CD4-positive, CD25-positive, alpha-beta regulatory T cell (primary cell): ENCODE measurements at regions not wholly inside any gene's neighbourhood (a gene's known extent, or its start where the extent isn't known, plus 50 kb on each side); places are given as distances from the start of the nearest gene placed in this dataset.

Experiments
- ATAC-seq, 2 donors: fragments of 150-1000 bp; cut with Tn5 transposase; one replicate each; pipeline ENCODE4 v1.10.0; 2021; ENCODE audit warnings: low read depth in 2 of 2, moderate number of reproducible peaks in 2 of 2, moderate library complexity in 1 of 2
- DNase-seq, 3 donors: peaks; one replicate each; pipeline versions ENCODE4 v3.0.0 to v3.0.0-alpha.2; 2012 to 2022; ENCODE audit warnings: mixed read lengths in 1 of 3
- H3K27ac ChIP-seq: one replicate; pipeline ENCODE4 v1.7.0; 2013; ENCODE audit warnings: mild to moderate bottlenecking, low read length; ENCODE audit not compliant: insufficient read depth, poor library complexity, severe bottlenecking
- H3K27me3 ChIP-seq: one replicate; pipeline ENCODE4 v1.7.0; 2013; ENCODE audit warnings: low read length; ENCODE audit not compliant: control insufficient read depth, insufficient read depth
- H3K36me3 ChIP-seq: one replicate; pipeline ENCODE4 v1.7.0; 2013; ENCODE audit warnings: mild to moderate bottlenecking, low read length, moderate library complexity; ENCODE audit not compliant: control insufficient read depth, insufficient read depth
- H3K4me1 ChIP-seq: 2 replicates; pipeline ENCODE4 v1.7.0; 2013; ENCODE audit warnings: mild to moderate bottlenecking, low read length; ENCODE audit not compliant: insufficient read depth, control insufficient read depth, poor library complexity, severe bottlenecking
- H3K4me3 ChIP-seq: one replicate; pipeline ENCODE4 v1.7.0; 2013; ENCODE audit warnings: low read depth, mild to moderate bottlenecking, low read length, moderate library complexity
- H3K9me3 ChIP-seq, 2 experiments: 1 replicate in 1 of 2; 2 replicates in 1 of 2; pipeline ENCODE4 v1.7.0; 2013; ENCODE audit warnings: low read length in 2 of 2, mild to moderate bottlenecking in 1 of 2, moderate library complexity in 1 of 2; ENCODE audit not compliant: control insufficient read depth in 2 of 2
- H3K27ac Mint-ChIP-seq, 3 donors: one replicate each; pipeline ENCODE4 v1.8.0; 2020 to 2022; ENCODE audit warnings: mild to moderate bottlenecking in 3 of 3, mixed read lengths in 3 of 3, moderate library complexity in 2 of 3
- H3K27me3 Mint-ChIP-seq: one replicate; pipeline ENCODE4 v1.8.0; 2022; ENCODE audit warnings: mild to moderate bottlenecking, mixed read lengths
- H3K36me3 Mint-ChIP-seq: one replicate; pipeline ENCODE4 v1.8.0; 2020; ENCODE audit warnings: mixed read lengths
- H3K4me1 Mint-ChIP-seq, 4 donors: one replicate each; pipeline ENCODE4 v1.8.0; 2020 to 2022; ENCODE audit warnings: mixed read lengths in 4 of 4, mild to moderate bottlenecking in 1 of 4
- H3K4me3 Mint-ChIP-seq, 4 donors: one replicate each; pipeline ENCODE4 v1.8.0; 2020 to 2022; ENCODE audit warnings: mild to moderate bottlenecking in 4 of 4, mixed read lengths in 4 of 4, moderate library complexity in 3 of 4
- H3K9me3 Mint-ChIP-seq, 7 donors: one replicate each; pipeline ENCODE4 v1.8.0; 2020 to 2022; ENCODE audit warnings: mixed read lengths in 7 of 7, mild to moderate bottlenecking in 3 of 7, moderate library complexity in 2 of 7

GRCh38 chr3:177576746-177577145 is 379.5 kb upstream of the TBL1XR1 start:
- ATAC-seq: no peak
- no peak for DNase-seq
- Mint-ChIP-seq H3K36me3 (no peaks in the 10 kb centered on the region), H3K9me3 (no peaks in the 10 kb centered on the region), H3K27ac (no peak overlapping the region), H3K4me3 (no peak overlapping the region), H3K4me1 (peaks cover 0 to 8% (median 0%) of the 10 kb centered on the region in 4 donors), H3K27me3 (no peaks in the 10 kb centered on the region)
- H3K36me3 ChIP-seq: no peaks in the 10 kb centered on the region
- H3K4me1 ChIP-seq: no peaks in the 10 kb centered on the region
- no peaks in the 10 kb centered on the region for H3K27me3 ChIP-seq
- H3K4me3 ChIP-seq: no peak overlapping the region
- H3K9me3 ChIP-seq: no peaks in the 10 kb centered on the region
- H3K27ac ChIP-seq: no peak overlapping the region

- Mint-ChIP-seq H3K9me3 (peaks cover 0 to 3% (median 0%) of the 10 kb centered on the region in 7 donors), H3K4me3 (no peak overlapping the region), H3K27me3 (no peaks in the 10 kb centered on the region), H3K4me1 (peaks cover 0 to 8% (median 0%) of the 10 kb centered on the region in 4 donors), H3K27ac (no peak overlapping the region), H3K36me3 (no peaks in the 10 kb centered on the region)
- no peak for DNase-seq
- no peaks in the 10 kb centered on the region for H3K27me3 ChIP-seq
- H3K4me3 ChIP-seq: no peak overlapping the region
- H3K9me3 ChIP-seq: no peaks in the 10 kb centered on the region
- no peaks in the 10 kb centered on the region for H3K36me3 ChIP-seq
- H3K4me1 ChIP-seq: no peaks in the 10 kb centered on the region
- H3K27ac ChIP-seq: no peak overlapping the region
- ATAC-seq: no peak
Measured at GRCh38 chr3:177578488-177578887, 381.2 kb upstream of the TBL1XR1 start.

GRCh38 chr3:177579419-177579818 is 382.1 kb upstream of the TBL1XR1 start:
- H3K9me3 Mint-ChIP-seq: peaks cover 0 to 3% (median 0%) of the 10 kb centered on the region in 7 donors
- no peaks in the 10 kb centered on the region for H3K27me3 Mint-ChIP-seq
- Histone ChIP-seq H3K36me3 (no peaks in the 10 kb centered on the region), H3K27me3 (no peaks in the 10 kb centered on the region), H3K9me3 (no peaks in the 10 kb centered on the region), H3K27ac (no peak overlapping the region), H3K4me1 (no peaks in the 10 kb centered on the region), H3K4me3 (no peak overlapping the region)
- H3K36me3 Mint-ChIP-seq: no peaks in the 10 kb centered on the region
- peaks cover 0 to 6% (median 0%) of the 10 kb centered on the region in 4 donors for H3K4me1 Mint-ChIP-seq
- DNase-seq: no peak
- ATAC-seq: no peak
- H3K27ac Mint-ChIP-seq: peak overlapping the region in 1 of 3 donors; percentile 54
- H3K4me3 Mint-ChIP-seq: no peak overlapping the region

GRCh38 chr3:177580437-177580836 is 383.2 kb upstream of the TBL1XR1 start:
- ATAC-seq (no peak), DNase-seq (no peak)
- H3K27ac Mint-ChIP-seq: no peak overlapping the region
- Histone ChIP-seq H3K27me3 (no peaks in the 10 kb centered on the region), H3K36me3 (no peaks in the 10 kb centered on the region), H3K27ac (no peak overlapping the region), H3K9me3 (no peaks in the 10 kb centered on the region), H3K4me1 (no peaks in the 10 kb centered on the region), H3K4me3 (no peak overlapping the region)
- no peaks in the 10 kb centered on the region for H3K36me3 Mint-ChIP-seq
- peaks cover 0 to 4% (median 0%) of the 10 kb centered on the region in 4 donors for H3K4me1 Mint-ChIP-seq
- no peaks in the 10 kb centered on the region for H3K27me3 Mint-ChIP-seq
- H3K4me3 Mint-ChIP-seq: no peak overlapping the region
- peaks cover 0 to 5% (median 0%) of the 10 kb centered on the region in 7 donors for H3K9me3 Mint-ChIP-seq

GRCh38 chr3:177585271-177585670 is 388.0 kb upstream of the TBL1XR1 start:
- H3K27me3 ChIP-seq: no peaks in the 10 kb centered on the region
- H3K4me3 Mint-ChIP-seq: no peak overlapping the region
- H3K4me3 ChIP-seq: no peak overlapping the region
- H3K9me3 ChIP-seq: no peaks in the 10 kb centered on the region
- no peak overlapping the region for H3K27ac ChIP-seq
- peaks cover 0 to 5% (median 0%) of the 10 kb centered on the region in 7 donors for H3K9me3 Mint-ChIP-seq
- peaks cover 0 to 4% (median 0%) of the 10 kb centered on the region in 4 donors for H3K4me1 Mint-ChIP-seq
- DNase-seq (no peak), ATAC-seq (no peak)
- no peaks in the 10 kb centered on the region for H3K36me3 ChIP-seq
- H3K4me1 ChIP-seq: no peaks in the 10 kb centered on the region
- no peaks in the 10 kb centered on the region for H3K36me3 Mint-ChIP-seq
- no peaks in the 10 kb centered on the region for H3K27me3 Mint-ChIP-seq
- H3K27ac Mint-ChIP-seq: peak overlapping the region in 1 of 3 donors; percentile 57

- Histone ChIP-seq H3K4me1 (no peaks in the 10 kb centered on the region), H3K27me3 (no peaks in the 10 kb centered on the region), H3K4me3 (no peak overlapping the region), H3K36me3 (no peaks in the 10 kb centered on the region), H3K9me3 (no peaks in the 10 kb centered on the region), H3K27ac (no peak overlapping the region)
- H3K36me3 Mint-ChIP-seq: no peaks in the 10 kb centered on the region
- no peak overlapping the region for H3K4me3 Mint-ChIP-seq
- H3K4me1 Mint-ChIP-seq: peaks cover 4 to 14% (median 11%) of the 10 kb centered on the region in 4 donors
- ATAC-seq (no peak), DNase-seq (no peak)
- no peak overlapping the region for H3K27ac Mint-ChIP-seq
- peaks cover 0 to 5% (median 0%) of the 10 kb centered on the region in 7 donors for H3K9me3 Mint-ChIP-seq
- no peaks in the 10 kb centered on the region for H3K27me3 Mint-ChIP-seq
Measured at GRCh38 chr3:177589041-177589650, 391.9 kb upstream of the TBL1XR1 start.

- no peak for ATAC-seq
- Mint-ChIP-seq H3K4me3 (peak overlapping the region in 1 of 4 donors; percentile 38), H3K27ac (no peak overlapping the region)
Measured at GRCh38 chr3:177589911-177590381, 392.7 kb upstream of the TBL1XR1 start.

GRCh38 chr3:177590826-177591225 is 393.5 kb upstream of the TBL1XR1 start:
- Histone ChIP-seq H3K4me3 (no peak overlapping the region), H3K27me3 (no peaks in the 10 kb centered on the region), H3K9me3 (no peaks in the 10 kb centered on the region), H3K36me3 (no peaks in the 10 kb centered on the region), H3K4me1 (no peaks in the 10 kb centered on the region), H3K27ac (no peak overlapping the region)
- no peak for DNase-seq
- Mint-ChIP-seq H3K9me3 (no peaks in the 10 kb centered on the region), H3K4me3 (no peak overlapping the region), H3K27me3 (no peaks in the 10 kb centered on the region), H3K27ac (no peak overlapping the region), H3K36me3 (no peaks in the 10 kb centered on the region), H3K4me1 (peaks cover 10 to 26% (median 21%) of the 10 kb centered on the region in 4 donors)
- ATAC-seq: no peak

More at GRCh38 chr3:177589911-177590381, 392.7 kb upstream of the TBL1XR1 start:
- DNase-seq: peak in 1 of 3 donors; percentile 46
- Mint-ChIP-seq H3K36me3 (no peaks in the 10 kb centered on the region), H3K27me3 (no peaks in the 10 kb centered on the region), H3K4me1 (peaks cover 4 to 19% (median 15%) of the 10 kb centered on the region in 4 donors), H3K9me3 (peaks cover 0 to under 1% (median 0%) of the 10 kb centered on the region in 7 donors)
- H3K9me3 ChIP-seq: no peaks in the 10 kb centered on the region
- no peaks in the 10 kb centered on the region for H3K27me3 ChIP-seq
- no peak overlapping the region for H3K27ac ChIP-seq
- no peak overlapping the region for H3K4me3 ChIP-seq
- H3K4me1 ChIP-seq: no peaks in the 10 kb centered on the region
- no peaks in the 10 kb centered on the region for H3K36me3 ChIP-seq
